Adrenal gland (tissue), 5 donors: ENCODE measurements at regions not wholly inside any gene's neighbourhood (a gene's known extent, or its start where the extent isn't known, plus 50 kb on each side); places are given as distances from the start of the nearest gene placed in this dataset.

Experiments used
- POLR2A ChIP-seq, 2 donors: fragments of 450-650 bp; IDR thresholded peaks; one replicate each; pipeline ENCODE4 v1.6.1; 2017; ENCODE audit warnings: antibody characterized with exemption in 2 of 2, mild to moderate bottlenecking in 2 of 2, moderate library complexity in 1 of 2
- TF ChIP-seq, protein P1 (sequence below), 6 experiments: fragments of 450-650 bp in 4 of 6; fragments of 200-600 bp in 2 of 6; sonication (generic) in 1 of 6; IDR thresholded peaks; 1 replicate in 5 of 6; 2 replicates in 1 of 6; pipeline versions ENCODE4 v1.5.1 to v1.8.0; 2016 to 2021; ENCODE audit warnings: antibody characterized with exemption in 6 of 6, mild to moderate bottlenecking in 2 of 6, moderate library complexity in 1 of 6
- donor health status: DM: no; HTN: no; CAD: no.

DNA sequence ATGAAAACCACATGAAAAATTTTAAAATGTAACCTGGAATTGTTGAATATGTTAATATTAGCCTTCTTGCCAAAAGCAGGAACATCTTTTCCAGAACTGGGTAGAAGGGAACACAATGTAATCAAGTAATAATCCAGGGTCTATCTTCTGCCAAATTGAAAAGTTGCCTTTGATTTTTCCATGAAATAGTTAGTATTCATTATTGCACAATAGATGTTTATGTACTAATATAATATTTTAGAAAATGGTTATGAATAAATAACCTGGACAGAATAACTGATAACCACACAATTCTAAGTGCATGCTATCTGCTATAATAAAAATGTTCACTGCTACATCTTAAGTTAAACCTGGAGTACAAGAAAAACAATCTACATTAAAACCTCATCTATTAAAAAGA lies 802.3 kb downstream of the LIG4 start:
- TF ChIP-seq, protein P1, sequence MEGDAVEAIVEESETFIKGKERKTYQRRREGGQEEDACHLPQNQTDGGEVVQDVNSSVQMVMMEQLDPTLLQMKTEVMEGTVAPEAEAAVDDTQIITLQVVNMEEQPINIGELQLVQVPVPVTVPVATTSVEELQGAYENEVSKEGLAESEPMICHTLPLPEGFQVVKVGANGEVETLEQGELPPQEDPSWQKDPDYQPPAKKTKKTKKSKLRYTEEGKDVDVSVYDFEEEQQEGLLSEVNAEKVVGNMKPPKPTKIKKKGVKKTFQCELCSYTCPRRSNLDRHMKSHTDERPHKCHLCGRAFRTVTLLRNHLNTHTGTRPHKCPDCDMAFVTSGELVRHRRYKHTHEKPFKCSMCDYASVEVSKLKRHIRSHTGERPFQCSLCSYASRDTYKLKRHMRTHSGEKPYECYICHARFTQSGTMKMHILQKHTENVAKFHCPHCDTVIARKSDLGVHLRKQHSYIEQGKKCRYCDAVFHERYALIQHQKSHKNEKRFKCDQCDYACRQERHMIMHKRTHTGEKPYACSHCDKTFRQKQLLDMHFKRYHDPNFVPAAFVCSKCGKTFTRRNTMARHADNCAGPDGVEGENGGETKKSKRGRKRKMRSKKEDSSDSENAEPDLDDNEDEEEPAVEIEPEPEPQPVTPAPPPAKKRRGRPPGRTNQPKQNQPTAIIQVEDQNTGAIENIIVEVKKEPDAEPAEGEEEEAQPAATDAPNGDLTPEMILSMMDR (IDR thresholded peaks at IDR 0.05), result no peak
- TF ChIP-seq POLR2A (IDR thresholded peaks at IDR 0.05), result no peak
